ENCODE measurements at regions not wholly inside any gene's neighbourhood (a gene's known extent, or its start where the extent isn't known, plus 50 kb on each side); places are given as distances from the start of the nearest gene placed in this dataset.

DNA sequence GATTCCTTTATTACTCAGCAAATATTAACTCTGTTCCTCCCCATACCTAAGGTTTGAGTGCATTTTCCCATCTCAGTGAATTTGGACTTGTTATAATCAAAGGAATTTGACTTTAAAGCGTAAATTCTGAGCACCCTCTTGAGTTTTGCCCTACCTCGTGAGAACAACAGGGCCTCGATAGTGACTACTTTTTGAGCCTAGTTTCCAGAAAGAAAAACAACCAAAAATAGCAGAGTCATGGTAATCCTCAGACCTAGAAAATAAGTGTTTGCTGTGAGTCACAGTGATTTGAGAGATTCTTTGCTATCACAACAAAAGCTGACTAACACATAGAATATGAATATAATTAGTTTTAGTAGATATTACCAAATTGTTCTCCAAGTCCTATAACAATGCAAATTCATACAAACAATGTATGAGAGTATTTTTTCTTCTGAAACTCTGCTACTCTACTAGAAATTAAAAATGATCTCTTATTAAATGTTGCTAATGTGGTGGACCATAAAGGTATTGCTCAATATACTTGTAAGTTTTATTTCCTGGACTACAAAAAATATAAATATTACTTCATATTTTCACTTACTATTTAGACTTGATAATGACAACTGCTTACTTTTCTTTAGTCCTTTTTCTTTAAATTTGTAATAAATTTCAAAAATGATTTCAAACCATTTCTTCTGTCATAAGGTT is 759.7 kb downstream of the BRINP1 start:
- intact Hi-C loops (cut with DNase I): no loop called here
- no peak for TF ChIP-seq POLR2A (IDR thresholded peaks at IDR 0.05)
- TF ChIP-seq CTCF (IDR thresholded peaks at IDR 0.05): no peak
- no peak for ATAC-seq
- WGBS, 4 donors: 74 to 76% (median 75%) methylated on average over 3 of the region's 3 CpGs
- H3K36me3 ChIP-seq: no peaks in the 10 kb centered on the region
- no peaks in the 10 kb centered on the region for H3K27me3 ChIP-seq
- no peak overlapping the region for H3K27ac ChIP-seq
- DNase-seq: no peak
- peaks cover 0 to 3% (median 0%) of the 10 kb centered on the region in 12 donors for H3K9me3 ChIP-seq
- no peaks in the 10 kb centered on the region for H3K4me1 ChIP-seq
- H3K4me3 ChIP-seq: no peak overlapping the region

DNA sequence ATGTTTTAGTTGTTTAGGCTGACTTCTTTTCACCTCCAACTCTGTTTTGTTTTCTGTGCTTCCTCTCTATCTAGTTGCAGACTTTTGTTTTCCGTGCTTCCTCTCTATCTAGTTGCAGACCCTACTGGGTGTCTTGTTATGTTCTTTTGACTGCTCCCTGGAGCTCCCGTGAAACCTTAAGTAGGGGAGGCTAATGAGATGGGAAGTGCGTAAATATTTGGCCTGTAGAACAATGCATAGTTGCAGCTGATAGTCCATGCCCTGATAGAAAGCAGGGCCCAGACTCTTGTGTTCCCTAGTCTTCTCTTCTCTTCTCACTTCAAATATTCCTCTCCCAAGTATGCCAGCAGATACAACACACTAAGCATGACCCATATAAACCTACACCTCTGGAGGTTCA is 757.0 kb downstream of the BRINP1 start:
- Histone ChIP-seq H3K27ac (no peak overlapping the region), H3K27me3 (no peaks in the 10 kb centered on the region), H3K36me3 (no peaks in the 10 kb centered on the region), H3K9me3 (peaks cover 0 to 3% (median 0%) of the 10 kb centered on the region in 12 donors), H3K4me3 (no peak overlapping the region), H3K4me1 (no peaks in the 10 kb centered on the region)
- ATAC-seq (no peak), DNase-seq (no peak)
- 40 to 56% (median 52%) methylated on average over 3 of the region's 3 CpGs for WGBS, 4 donors
- no peak for TF ChIP-seq POLR2A (IDR thresholded peaks at IDR 0.05)
- TF ChIP-seq CTCF (IDR thresholded peaks at IDR 0.05): no peak
- intact Hi-C loops (cut with DNase I): no loop called here

GRCh38 chr9:118613996-118614395 is 755.2 kb downstream of the BRINP1 start:
- intact Hi-C loops (cut with DNase I): no loop called here
- H3K27ac ChIP-seq: no peak overlapping the region
- no peak overlapping the region for H3K4me3 ChIP-seq
- no peak for TF ChIP-seq CTCF (IDR thresholded peaks at IDR 0.05)
- no peak for TF ChIP-seq POLR2A (IDR thresholded peaks at IDR 0.05)
- H3K4me1 ChIP-seq: no peaks in the 10 kb centered on the region
- peaks cover 0 to 3% (median 0%) of the 10 kb centered on the region in 12 donors for H3K9me3 ChIP-seq
- H3K36me3 ChIP-seq: no peaks in the 10 kb centered on the region
- DNase-seq (no peak), ATAC-seq (no peak)
- H3K27me3 ChIP-seq: no peaks in the 10 kb centered on the region
- 63 to 71% (median 66%) methylated on average over 1 of the region's 1 CpG for WGBS, 4 donors

DNA sequence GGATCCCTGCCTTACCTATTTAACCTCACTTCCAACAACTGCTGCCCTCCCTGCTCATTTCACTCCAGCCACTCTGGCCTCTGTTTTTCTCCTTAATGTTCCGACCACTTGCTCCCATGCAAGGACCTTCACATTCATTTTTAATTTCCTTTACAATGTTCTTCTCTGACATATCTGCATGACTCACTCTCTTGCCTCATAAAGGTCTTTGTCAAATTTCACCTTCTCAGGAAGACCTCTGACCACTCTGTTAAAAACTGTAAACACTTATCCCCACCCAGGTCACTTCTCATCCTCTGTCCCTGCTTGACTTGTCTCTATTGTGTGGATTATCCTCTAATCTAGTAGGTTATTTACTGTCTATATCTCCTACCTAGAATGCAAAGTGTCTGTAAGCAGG is 751.2 kb downstream of the BRINP1 start:
- Histone ChIP-seq H3K4me3 (no peak overlapping the region), H3K36me3 (no peaks in the 10 kb centered on the region), H3K27ac (no peak overlapping the region), H3K9me3 (no peaks in the 10 kb centered on the region), H3K27me3 (no peaks in the 10 kb centered on the region), H3K4me1 (no peaks in the 10 kb centered on the region)
- no peak for TF ChIP-seq POLR2A (IDR thresholded peaks at IDR 0.05)
- no peak for TF ChIP-seq CTCF (IDR thresholded peaks at IDR 0.05)
- no peak for DNase-seq
- intact Hi-C loops (cut with DNase I): no loop called here
- 77 to 85% (median 84%) methylated on average over 1 of the region's 1 CpG for WGBS, 4 donors
- no peak for ATAC-seq
